ENCODE measurements at regions not wholly inside any gene's neighbourhood (a gene's known extent, or its start where the extent isn't known, plus 50 kb on each side); places are given as distances from the start of the nearest gene placed in this dataset.
"Not testable (repeated sequence)": the region's sequence is repeated elsewhere in the genome, so short reads cannot be mapped to it uniquely, and the experiment has no call there.

- no peaks in the 10 kb centered on the region for H3K36me3 ChIP-seq (ENCODE audit: low read depth)
- no peaks in the 10 kb centered on the region for H3K9me2 ChIP-seq (ENCODE audit: insufficient read depth)
- H3K4me2 ChIP-seq (ENCODE audit: unreplicated experiment) = peak overlapping the region; percentile 76
- H4K20me1 ChIP-seq (ENCODE audit: insufficient read depth) = no peaks in the 10 kb centered on the region
- H3K4me3 ChIP-seq = peak overlapping the region; percentile 51
- WGBS, 2 experiments (ENCODE audit: low coverage in 1 of 2, low lambda C conversion rate in 2 of 2, missing lambda C conversion rate in 2 of 2) = 70 to 73% methylated on average over 11 of the region's 11 CpGs
- peaks cover 39% of the 10 kb centered on the region for H3K4me1 ChIP-seq (ENCODE audit: insufficient read depth)
- no peak for TF ChIP-seq EZH2 (IDR thresholded peaks at IDR 0.05; ENCODE audit: insufficient read depth, poor library complexity, severe bottlenecking)
- no peak for TF ChIP-seq EZH2phosphoT487 (IDR thresholded peaks at IDR 0.05; ENCODE audit: insufficient read depth, low read depth)
- no peaks in the 10 kb centered on the region for H3K9me3 ChIP-seq (ENCODE audit: low read depth)
- no peaks in the 10 kb centered on the region for H3K27me3 ChIP-seq (replicated peaks; ENCODE audit: insufficient read depth)
- no peaks in the 10 kb centered on the region for H3K79me2 ChIP-seq (ENCODE audit: insufficient read depth)
- peak overlapping the region; percentile 80 for H3K27ac ChIP-seq
- H3K9ac ChIP-seq = peak overlapping the region; percentile 76
- peak overlapping the region; percentile 69 for H2AFZ ChIP-seq
- in situ Hi-C loops (cut with MboI) = no loop called here
- peak; percentile 32 for DNase-seq
- peaks cover 27% of the 10 kb centered on the region for H3F3A ChIP-seq (ENCODE audit: insufficient read depth)
Measured at GRCh38 chr20:53866794-53867740, 203.3 kb downstream of the BCAS1 start.

- peak overlapping the region; percentile 76 for H3K9ac ChIP-seq
Measured at GRCh38 chr20:53865901-53866793, 204.2 kb downstream of the BCAS1 start.

DNA sequence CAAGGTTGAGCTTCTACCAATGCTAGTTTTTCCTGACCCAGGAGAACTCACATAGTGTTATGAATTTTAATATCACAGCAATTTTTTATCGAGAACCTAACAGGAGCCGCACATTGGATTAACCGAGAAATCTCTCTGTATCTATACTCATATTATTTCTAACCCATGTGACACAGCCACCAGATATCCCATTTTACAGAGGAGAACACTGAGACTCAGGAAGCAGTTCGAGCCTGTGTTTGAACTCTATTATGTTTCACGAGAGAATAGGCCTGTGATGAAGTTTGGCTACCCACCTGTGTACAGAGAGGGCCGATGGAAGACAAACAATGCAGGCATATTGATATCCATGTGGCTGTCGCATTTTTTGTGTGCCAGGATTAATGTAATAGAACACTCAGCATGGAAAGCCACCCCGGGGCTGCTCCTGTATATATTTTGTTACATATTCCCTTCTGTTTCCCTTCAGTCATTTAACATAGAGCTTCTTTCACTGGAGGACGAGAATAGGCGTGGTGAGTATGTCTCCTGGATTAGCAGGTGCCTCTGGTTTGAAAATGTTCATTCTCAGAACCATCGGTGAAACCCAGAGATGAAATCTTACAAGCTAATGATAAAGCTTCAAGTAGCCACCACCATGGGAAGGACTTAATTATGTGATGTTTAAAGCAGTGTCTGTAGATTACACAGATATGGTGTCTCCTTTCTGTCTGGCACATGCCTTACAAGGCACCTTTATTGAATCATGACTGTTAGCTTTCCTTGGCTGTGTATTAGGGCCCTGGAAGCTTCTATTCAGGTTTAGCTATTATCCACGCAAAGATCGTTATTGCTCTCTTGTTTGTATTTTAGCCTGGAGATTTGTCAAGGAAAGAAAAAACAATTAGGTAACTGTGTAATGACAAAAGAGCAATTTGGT is 205.4 kb downstream of the BCAS1 start:
- H4K20me1 ChIP-seq (ENCODE audit: insufficient read depth); in situ Hi-C loops (cut with MboI); H3K9me3 ChIP-seq (ENCODE audit: low read depth); H3K9me2 ChIP-seq (ENCODE audit: insufficient read depth); H3K79me2 ChIP-seq (ENCODE audit: insufficient read depth); H3K36me3 ChIP-seq (ENCODE audit: low read depth); H3K27me3 ChIP-seq (replicated peaks; ENCODE audit: insufficient read depth): not testable (repeated sequence)
- H3K27ac ChIP-seq = peak overlapping the region; percentile 80
- peaks cover 22% of the 10 kb centered on the region; the same call in 1 of the 2 replicates for H3F3A ChIP-seq (ENCODE audit: insufficient read depth)
- H3K4me1 ChIP-seq (ENCODE audit: insufficient read depth) = peaks cover 32% of the 10 kb centered on the region
- H2AFZ ChIP-seq = peak overlapping the region; percentile 69
- DNase-seq = peak; percentile 23
- H3K4me2 ChIP-seq (ENCODE audit: unreplicated experiment) = peak overlapping the region; percentile 76
- WGBS, 2 experiments (ENCODE audit: low coverage in 1 of 2, low lambda C conversion rate in 2 of 2, missing lambda C conversion rate in 2 of 2) = 78 to 79% methylated on average over 13 of the region's 13 CpGs
- H3K9ac ChIP-seq = peak overlapping the region; percentile 76
- H3K4me3 ChIP-seq = peak overlapping the region; percentile 51

More at GRCh38 chr20:53865901-53866793, 204.2 kb downstream of the BCAS1 start:
- Histone ChIP-seq H3K4me2 (ENCODE audit: unreplicated experiment) (peak overlapping the region; percentile 76), H3K9me3 (ENCODE audit: low read depth) (no peaks in the 10 kb centered on the region), H3K27ac (peak overlapping the region; percentile 80), H4K20me1 (ENCODE audit: insufficient read depth) (no peaks in the 10 kb centered on the region), H3K36me3 (ENCODE audit: low read depth) (no peaks in the 10 kb centered on the region), H3K27me3 (replicated peaks; ENCODE audit: insufficient read depth) (no peaks in the 10 kb centered on the region), H3K79me2 (ENCODE audit: insufficient read depth) (no peaks in the 10 kb centered on the region), H3F3A (ENCODE audit: insufficient read depth) (peaks cover 22% of the 10 kb centered on the region; the same call in 1 of the 2 replicates), H3K9me2 (ENCODE audit: insufficient read depth) (no peaks in the 10 kb centered on the region), H3K4me1 (ENCODE audit: insufficient read depth) (peaks cover 33% of the 10 kb centered on the region), H3K4me3 (peak overlapping the region; percentile 51), H2AFZ (peak overlapping the region; percentile 69)
- no peak for TF ChIP-seq EZH2 (IDR thresholded peaks at IDR 0.05; ENCODE audit: insufficient read depth, poor library complexity, severe bottlenecking)
- TF ChIP-seq EZH2phosphoT487 (IDR thresholded peaks at IDR 0.05; ENCODE audit: insufficient read depth, low read depth) = no peak
- peak; percentile 65 for DNase-seq
- WGBS, 2 experiments (ENCODE audit: low coverage in 1 of 2, low lambda C conversion rate in 2 of 2, missing lambda C conversion rate in 2 of 2) = 8 to 14% methylated on average over 7 of the region's 7 CpGs
- in situ Hi-C loops (cut with MboI) = no loop called here

DNA sequence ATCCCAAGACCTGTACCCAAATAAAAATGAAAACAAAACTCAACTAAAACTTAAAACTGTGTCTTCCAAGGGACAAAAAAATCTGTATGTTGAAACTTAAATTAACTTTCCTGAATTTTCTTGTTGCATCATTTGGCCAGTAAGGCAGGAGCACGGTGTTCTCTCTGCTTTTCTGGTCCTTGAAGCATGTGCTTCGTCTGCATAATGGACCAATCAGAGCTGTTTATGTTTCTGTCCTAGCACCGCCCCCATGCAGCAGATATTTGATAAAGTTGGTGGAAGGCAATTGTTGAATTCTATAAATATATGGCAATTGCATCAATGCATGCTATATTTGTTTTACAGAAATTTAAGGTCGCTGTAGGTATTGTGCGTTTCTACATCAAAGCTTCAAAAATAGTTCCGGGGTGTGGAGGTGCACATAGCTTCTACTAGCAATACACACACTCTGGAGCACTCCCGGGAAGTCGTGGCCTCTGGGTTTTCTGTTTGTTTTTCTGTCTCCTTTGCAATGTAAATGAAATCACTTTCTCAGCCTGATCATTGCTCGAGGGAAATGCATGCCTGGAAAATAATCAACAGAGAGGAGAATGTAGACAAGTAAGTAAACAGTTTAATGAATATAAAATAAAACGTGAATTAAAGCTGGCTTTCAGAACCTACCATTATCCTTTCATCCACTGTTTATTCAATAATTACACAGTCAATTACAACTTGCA is 206.3 kb downstream of the BCAS1 start:
- WGBS, 2 experiments (ENCODE audit: low coverage in 1 of 2, low lambda C conversion rate in 2 of 2, missing lambda C conversion rate in 2 of 2) = 81 to 83% methylated on average over 10 of the region's 10 CpGs
- H3K79me2 ChIP-seq (ENCODE audit: insufficient read depth); H3K4me2 ChIP-seq (ENCODE audit: unreplicated experiment); H4K20me1 ChIP-seq (ENCODE audit: insufficient read depth); H3K9me3 ChIP-seq (ENCODE audit: low read depth); H2AFZ ChIP-seq; H3K9me2 ChIP-seq (ENCODE audit: insufficient read depth); H3K36me3 ChIP-seq (ENCODE audit: low read depth); DNase-seq; H3K9ac ChIP-seq; in situ Hi-C loops (cut with MboI); H3K4me3 ChIP-seq; H3K27me3 ChIP-seq (replicated peaks; ENCODE audit: insufficient read depth); H3K27ac ChIP-seq: not testable (repeated sequence)
- peaks cover 29% of the 10 kb centered on the region for H3K4me1 ChIP-seq (ENCODE audit: insufficient read depth)
- peaks cover 22% of the 10 kb centered on the region; the same call in 1 of the 2 replicates for H3F3A ChIP-seq (ENCODE audit: insufficient read depth)

- H3K9ac ChIP-seq; H3K4me2 ChIP-seq (ENCODE audit: unreplicated experiment); H2AFZ ChIP-seq; H3K27ac ChIP-seq; DNase-seq; H3K9me3 ChIP-seq (ENCODE audit: low read depth); H3K4me3 ChIP-seq; in situ Hi-C loops (cut with MboI); H3K9me2 ChIP-seq (ENCODE audit: insufficient read depth); H3K36me3 ChIP-seq (ENCODE audit: low read depth); H3K27me3 ChIP-seq (replicated peaks; ENCODE audit: insufficient read depth); H3K79me2 ChIP-seq (ENCODE audit: insufficient read depth); H4K20me1 ChIP-seq (ENCODE audit: insufficient read depth): not testable (repeated sequence)
- Histone ChIP-seq H3F3A (ENCODE audit: insufficient read depth) (peaks cover 22% of the 10 kb centered on the region; the same call in 1 of the 2 replicates), H3K4me1 (ENCODE audit: insufficient read depth) (peaks cover 29% of the 10 kb centered on the region)
- WGBS, 2 experiments (ENCODE audit: low coverage in 1 of 2, low lambda C conversion rate in 2 of 2, missing lambda C conversion rate in 2 of 2) = 94% methylated on average over 3 of the region's 3 CpGs
Measured at GRCh38 chr20:53863535-53863922, 206.9 kb downstream of the BCAS1 start.
